ENCODE measurements at regions not wholly inside any gene's neighbourhood (a gene's known extent, or its start where the extent isn't known, plus 50 kb on each side); places are given as distances from the start of the nearest gene placed in this dataset.

- no peak for DNase-seq
- no peak for ATAC-seq
- Histone ChIP-seq H3K4me1 (ENCODE audit: low read depth) (no peaks in the 10 kb centered on the region), H3K9me3 (no peaks in the 10 kb centered on the region), H3K36me3 (ENCODE audit: low read depth) (no peaks in the 10 kb centered on the region), H3K4me3 (no peak overlapping the region)
- intact Hi-C loops (cut with DNase I, micrococcal nuclease), result no loop called here
- no peak for TF ChIP-seq CTCF (IDR thresholded peaks at IDR 0.05)
Observed at GRCh38 chr5:123294544-123294943, 128.7 kb downstream of the CEP120 start.

- Histone ChIP-seq H3K4me3 (no peak overlapping the region), H3K36me3 (ENCODE audit: low read depth) (no peaks in the 10 kb centered on the region), H3K9me3 (no peaks in the 10 kb centered on the region), H3K4me1 (ENCODE audit: low read depth) (no peaks in the 10 kb centered on the region)
- intact Hi-C loops (cut with DNase I, micrococcal nuclease), result no loop called here
- ATAC-seq, result no peak
- DNase-seq, result no peak
- no peak for TF ChIP-seq CTCF (IDR thresholded peaks at IDR 0.05)
Observed at GRCh38 chr5:123289210-123289609, 134.0 kb downstream of the CEP120 start.

GRCh38 chr5:123287881-123288280 is 135.3 kb downstream of the CEP120 start:
- no peaks in the 10 kb centered on the region for H3K9me3 ChIP-seq
- H3K4me3 ChIP-seq, result no peak overlapping the region
- intact Hi-C loops (cut with DNase I, micrococcal nuclease), result no loop called here
- ATAC-seq (no peak), DNase-seq (no peak)
- H3K4me1 ChIP-seq (ENCODE audit: low read depth), result no peaks in the 10 kb centered on the region
- no peak for TF ChIP-seq CTCF (IDR thresholded peaks at IDR 0.05)
- H3K36me3 ChIP-seq (ENCODE audit: low read depth), result no peaks in the 10 kb centered on the region

- no peak for DNase-seq
- TF ChIP-seq CTCF (IDR thresholded peaks at IDR 0.05), result no peak
- H3K4me3 ChIP-seq, result no peak overlapping the region
- intact Hi-C loops (cut with DNase I, micrococcal nuclease), result no loop called here
- no peaks in the 10 kb centered on the region for H3K36me3 ChIP-seq (ENCODE audit: low read depth)
- no peaks in the 10 kb centered on the region for H3K4me1 ChIP-seq (ENCODE audit: low read depth)
- ATAC-seq, result no peak
- no peaks in the 10 kb centered on the region for H3K9me3 ChIP-seq
Observed at GRCh38 chr5:123286891-123287290, 136.3 kb downstream of the CEP120 start.

- no peaks in the 10 kb centered on the region for H3K36me3 ChIP-seq (ENCODE audit: low read depth)
- DNase-seq (peak in 2 of 3 donors; percentile 6 to 41), ATAC-seq (no peak)
- no peak for TF ChIP-seq CTCF (IDR thresholded peaks at IDR 0.05)
- no peak overlapping the region for H3K4me3 ChIP-seq
- H3K4me1 ChIP-seq (ENCODE audit: low read depth), result no peaks in the 10 kb centered on the region
- no peaks in the 10 kb centered on the region for H3K9me3 ChIP-seq
- intact Hi-C loops (cut with DNase I, micrococcal nuclease), result no loop called here
Observed at GRCh38 chr5:123285122-123286023, 137.8 kb downstream of the CEP120 start.

Data from mucosa of descending colon (tissue), 3 donors.